H1 (cell line): ENCODE measurements at regions not wholly inside any gene's neighbourhood (a gene's known extent, or its start where the extent isn't known, plus 50 kb on each side); places are given as distances from the start of the nearest gene placed in this dataset.

Experiments
- ASH2L ChIP-seq: fragments of 200-600, 300-600 bp; sonication (generic); IDR thresholded peaks from one replicate; pipeline ENCODE4 v1.7.1; 2017; ENCODE audit warnings: low read length
- CHD7 ChIP-seq: fragments of 300-600 bp; sonication (generic); IDR thresholded peaks from 2 replicates; pipeline ENCODE4 v1.7.1; 2012; ENCODE audit warnings: low read length, moderate library complexity, mild to moderate bottlenecking, inconsistent platforms; ENCODE audit not compliant: insufficient replicate concordance
- KDM4A ChIP-seq: IDR thresholded peaks from one replicate; pipeline ENCODE4 v1.7.1; 2012; ENCODE audit warnings: low read depth, mild to moderate bottlenecking, moderate library complexity, low read length, inconsistent platforms; ENCODE audit not compliant: severe bottlenecking
- RAD21 ChIP-seq, 2 experiments: IDR thresholded peaks in 1 of 2; conservative IDR thresholded peaks in 1 of 2; 2 replicates each; pipeline ENCODE4 v1.6.1; 2011; ENCODE audit warnings: low read depth in 2 of 2, low read length in 2 of 2, improper control_type of control experiment in 1 of 2, inconsistent platforms in 1 of 2, mild to moderate bottlenecking in 1 of 2, moderate library complexity in 1 of 2

- TF ChIP-seq CHD7 (peak; percentile 38), RAD21 (IDR thresholded peaks at IDR 0.05 in 1 of 2, conservative IDR thresholded peaks at IDR 0.05 in 1 of 2; ENCODE audit: low read depth in 2 of 2, low read length in 2 of 2) (peak; percentile 50 to 51), ASH2L (peak; percentile 64), KDM4A (no peak)
Observed at GRCh38 chr9:88313364-88314220, 74.7 kb upstream of the SPIN1 start (continued).
